NT2/D1 (cell line): ENCODE measurements at regions not wholly inside any gene's neighbourhood (a gene's known extent, or its start where the extent isn't known, plus 50 kb on each side); places are given as distances from the start of the nearest gene placed in this dataset.

Experiments
- SUZ12 ChIP-seq: IDR thresholded peaks from 2 replicates; pipeline ENCODE4 v1.6.1; 2011; ENCODE audit not compliant: insufficient read length, insufficient read depth; ENCODE audit errors: extremely low read depth
- YY1 ChIP-seq: IDR thresholded peaks from 2 replicates; pipeline ENCODE4 v1.6.1; 2011; ENCODE audit not compliant: insufficient read length, insufficient read depth
- ZNF274 ChIP-seq: IDR thresholded peaks from 2 replicates; pipeline ENCODE4 v1.6.1; 2011; ENCODE audit warnings: mild to moderate bottlenecking, low read depth, low read length

- TF ChIP-seq ZNF274 (no peak), SUZ12 (no peak), YY1 (no peak)
Observed at GRCh38 chr1:104629589-104629988, 879.9 kb downstream of the AMY1C start.
